DOHH2 (cell line): ENCODE measurements at regions not wholly inside any gene's neighbourhood (a gene's known extent, or its start where the extent isn't known, plus 50 kb on each side); places are given as distances from the start of the nearest gene placed in this dataset.
"Not testable (repeated sequence)": the region's sequence is repeated elsewhere in the genome, so short reads cannot be mapped to it uniquely, and the experiment has no call there.

Experiments
- H3F3A ChIP-seq: fragments of 200-600 bp; sonication (generic), shearing (Covaris generic); 2 replicates; pipeline ENCODE4 v1.6.0; 2016; ENCODE audit warnings: antibody characterized with exemption, mild to moderate bottlenecking; ENCODE audit not compliant: control insufficient read depth, insufficient read depth
- H3K27ac ChIP-seq: fragments of 200-600 bp; sonication (generic); 2 replicates; pipeline ENCODE4 v1.5.1; 2014; ENCODE audit warnings: low read depth, mild to moderate bottlenecking, low read length, moderate library complexity
- H3K27me3 ChIP-seq: fragments of 200-600 bp; sonication (generic); 2 replicates; pipeline ENCODE4 v1.6.1; 2014; ENCODE audit warnings: mild to moderate bottlenecking, low read length, mixed read lengths; ENCODE audit not compliant: control insufficient read depth
- H3K36me3 ChIP-seq: fragments of 200-600 bp; sonication (generic); 2 replicates; pipeline ENCODE4 v1.6.1; 2014; ENCODE audit warnings: mild to moderate bottlenecking, low read length, moderate library complexity, mixed read lengths; ENCODE audit not compliant: control insufficient read depth
- H3K4me1 ChIP-seq: fragments of 200-600 bp; sonication (generic); 2 replicates; pipeline ENCODE4 v1.6.1; 2014; ENCODE audit warnings: mild to moderate bottlenecking, low read length, mixed read lengths; ENCODE audit not compliant: control insufficient read depth
- H3K4me2 ChIP-seq: fragments of 200-600 bp; sonication (generic); 2 replicates; pipeline ENCODE4 v1.6.0; 2014; ENCODE audit warnings: mild to moderate bottlenecking, low read length, moderate library complexity
- H3K4me3 ChIP-seq: fragments of 200-600 bp; sonication (generic); 2 replicates; pipeline ENCODE4 v1.5.1; 2014; ENCODE audit warnings: mild to moderate bottlenecking, low read length, mixed read lengths
- H3K79me2 ChIP-seq: fragments of 200-600 bp; sonication (generic); 2 replicates; pipeline ENCODE4 v1.6.1; 2014; ENCODE audit warnings: mild to moderate bottlenecking, low read length, mixed read lengths; ENCODE audit not compliant: control insufficient read depth
- H3K9me2 ChIP-seq: fragments of 200-600 bp; sonication (generic); replicated peaks from 2 replicates; pipeline ENCODE4 v1.6.1; 2014; ENCODE audit warnings: mild to moderate bottlenecking, low read length, mixed read lengths; ENCODE audit not compliant: control insufficient read depth
- H3K9me3 ChIP-seq: fragments of 200-600 bp; sonication (generic); 2 replicates; pipeline ENCODE4 v1.6.1; 2014; ENCODE audit warnings: antibody characterized with exemption, low read length, mixed read lengths; ENCODE audit not compliant: control insufficient read depth, insufficient read depth
- H4K20me1 ChIP-seq: fragments of 200-600 bp; sonication (generic); 2 replicates; pipeline ENCODE4 v1.6.0; 2014; ENCODE audit warnings: low read depth, mild to moderate bottlenecking, antibody characterized with exemption, low read length, moderate library complexity; ENCODE audit not compliant: control insufficient read depth, insufficient read depth
- CTCF ChIP-seq: fragments of 200-600 bp; sonication (generic); IDR thresholded peaks from one replicate; pipeline ENCODE4 v1.5.1; 2014; ENCODE audit warnings: antibody characterized with exemption, mild to moderate bottlenecking, low read depth, low read length; ENCODE audit not compliant: poor library complexity, severe bottlenecking
- EZH2phosphoT487 ChIP-seq: fragments of 200-600 bp; sonication (generic); IDR thresholded peaks from 2 replicates; pipeline ENCODE4 v1.6.1; 2017; ENCODE audit warnings: borderline replicate concordance, mild to moderate bottlenecking, antibody characterized with exemption, low read length, moderate library complexity, mixed read lengths

- no peak overlapping the region for H3K4me2 ChIP-seq
- no peaks in the 10 kb centered on the region for H3K27me3 ChIP-seq
- no peaks in the 10 kb centered on the region for H3K79me2 ChIP-seq
- no peaks in the 10 kb centered on the region for H3K9me3 ChIP-seq
- H3K4me3 ChIP-seq, result no peak overlapping the region
- H3K27ac ChIP-seq, result no peak overlapping the region
- no peak for TF ChIP-seq CTCF
- TF ChIP-seq EZH2phosphoT487, result no peak
- no peaks in the 10 kb centered on the region for H4K20me1 ChIP-seq
- H3K9me2 ChIP-seq, result no peaks in the 10 kb centered on the region
- H3K36me3 ChIP-seq, result no peaks in the 10 kb centered on the region
- H3F3A ChIP-seq, result no peaks in the 10 kb centered on the region
- H3K4me1 ChIP-seq, result no peaks in the 10 kb centered on the region
Measured at GRCh38 chr11:109522116-109522755, 100.2 kb downstream of the C11orf87 start.

DNA sequence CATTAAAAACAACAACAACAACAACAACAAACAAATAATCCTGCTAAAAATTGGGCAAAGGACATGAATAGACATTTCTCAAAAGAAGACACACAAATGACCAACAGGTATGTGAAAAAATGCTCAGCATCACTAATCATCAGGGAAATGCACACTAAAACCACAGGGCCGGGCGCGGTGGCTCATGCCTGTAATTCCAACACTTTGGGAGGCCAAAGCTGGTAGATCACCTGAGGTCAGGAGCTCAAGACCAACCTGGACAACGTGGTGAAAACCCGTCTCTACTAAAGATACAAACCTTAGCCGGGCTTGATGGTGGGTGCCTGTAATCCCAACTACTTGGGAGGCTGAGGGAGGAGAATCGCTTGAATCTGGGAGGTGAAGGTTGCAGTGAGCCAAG lies 103.6 kb downstream of the C11orf87 start:
- not testable (repeated sequence) for H3K4me3 ChIP-seq, H3K9me3 ChIP-seq

DNA sequence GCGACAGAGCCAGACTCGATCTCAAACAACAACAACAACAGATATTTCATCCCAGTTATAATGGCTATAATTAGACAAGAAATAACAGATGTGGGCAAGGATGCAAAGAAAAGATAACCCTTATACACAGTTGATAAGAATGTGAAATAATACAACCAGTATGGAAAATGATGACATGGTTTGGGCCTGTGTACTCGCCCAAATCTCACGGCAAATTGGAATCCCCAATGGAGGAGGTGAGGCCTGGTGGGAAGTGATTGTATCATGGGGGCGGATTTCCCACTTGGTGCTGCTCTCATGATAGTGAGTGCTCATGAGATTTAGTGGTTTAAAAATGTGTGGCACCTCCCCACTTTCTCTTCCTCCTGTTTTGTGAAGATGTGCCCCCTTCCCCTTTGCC lies 104.1 kb downstream of the C11orf87 start:
- Histone ChIP-seq H3K4me2 (no peak overlapping the region), H3K9me3 (no peaks in the 10 kb centered on the region), H3F3A (no peaks in the 10 kb centered on the region), H3K36me3 (no peaks in the 10 kb centered on the region), H3K79me2 (no peaks in the 10 kb centered on the region), H3K4me3 (no peak overlapping the region), H3K4me1 (no peaks in the 10 kb centered on the region), H4K20me1 (no peaks in the 10 kb centered on the region), H3K9me2 (no peaks in the 10 kb centered on the region), H3K27ac (no peak overlapping the region), H3K27me3 (no peaks in the 10 kb centered on the region)
- TF ChIP-seq EZH2phosphoT487, result no peak
- TF ChIP-seq CTCF, result no peak

More for the DNA sequence above, 103.6 kb downstream of the C11orf87 start:
- H3K9me2 ChIP-seq, H3K36me3 ChIP-seq, H3K4me1 ChIP-seq, H3K79me2 ChIP-seq, H3F3A ChIP-seq, H4K20me1 ChIP-seq, H3K27me3 ChIP-seq, H3K4me2 ChIP-seq, H3K27ac ChIP-seq: not testable (repeated sequence)

GRCh38 chr11:109526931-109527330 lies 104.9 kb downstream of the C11orf87 start:
- no peaks in the 10 kb centered on the region for H4K20me1 ChIP-seq
- H3K4me2 ChIP-seq, result no peak overlapping the region
- H3K4me1 ChIP-seq, result no peaks in the 10 kb centered on the region
- H3K79me2 ChIP-seq, result no peaks in the 10 kb centered on the region
- no peaks in the 10 kb centered on the region for H3K36me3 ChIP-seq
- no peaks in the 10 kb centered on the region for H3K9me2 ChIP-seq
- H3K27me3 ChIP-seq, result no peaks in the 10 kb centered on the region
- H3K4me3 ChIP-seq, result no peak overlapping the region
- no peaks in the 10 kb centered on the region for H3F3A ChIP-seq
- H3K9me3 ChIP-seq, result no peaks in the 10 kb centered on the region
- no peak overlapping the region for H3K27ac ChIP-seq
- TF ChIP-seq EZH2phosphoT487, result no peak
